ENCODE measurements at regions not wholly inside any gene's neighbourhood (a gene's known extent, or its start where the extent isn't known, plus 50 kb on each side); places are given as distances from the start of the nearest gene placed in this dataset.

DNA sequence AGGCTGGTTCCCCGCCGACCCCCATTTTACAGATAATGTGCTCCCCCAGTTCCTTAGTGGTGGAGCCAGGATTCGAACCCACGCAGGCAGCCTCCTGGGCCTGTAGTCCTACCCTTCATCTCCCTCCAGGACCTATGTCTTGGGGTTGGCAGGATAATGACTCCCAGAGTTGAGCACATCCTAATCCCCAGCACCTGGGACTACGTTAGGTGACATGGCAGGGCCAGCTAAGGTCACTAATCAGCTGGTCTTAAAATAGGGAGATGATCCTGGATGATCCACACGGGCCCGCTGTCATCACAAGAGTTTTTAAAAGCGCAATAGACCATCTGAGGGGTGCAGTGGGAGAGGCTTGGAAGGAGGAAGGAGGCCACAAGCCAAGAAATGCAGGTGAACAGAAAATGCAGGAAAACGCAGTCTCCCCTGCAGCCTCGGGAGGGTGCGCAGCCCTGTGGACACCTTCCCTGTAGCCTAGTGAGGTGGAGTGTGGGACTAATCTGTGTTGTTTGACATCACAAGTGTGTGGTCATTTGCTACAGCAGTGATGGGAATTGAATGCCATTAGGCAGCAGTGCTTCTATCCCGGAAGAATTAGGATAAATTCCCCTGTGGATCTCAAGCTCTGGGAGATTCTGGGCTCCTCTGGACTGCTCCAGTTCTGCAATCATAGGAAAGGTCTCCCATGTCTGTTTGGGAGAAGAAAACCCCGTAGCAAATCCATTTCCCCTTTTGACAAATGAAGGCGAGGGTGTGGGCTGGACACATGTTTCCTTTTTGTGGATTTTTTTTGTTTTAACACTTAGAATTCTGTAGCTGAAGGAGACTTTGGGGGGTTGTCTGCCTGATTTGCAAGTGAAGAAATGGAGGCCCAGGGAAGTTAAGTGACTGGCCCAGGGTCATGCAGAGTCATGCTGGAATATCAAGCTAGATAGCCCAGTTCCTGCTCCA is 297.7 kb downstream of the SEC14L1 start:
- H3K4me2 ChIP-seq (ENCODE audit: insufficient read depth, low read length, poor library complexity, severe bottlenecking) = no peak overlapping the region
- H3K23ac ChIP-seq (ENCODE audit: low read depth, low read length, poor library complexity) = no peak overlapping the region
- no peaks in the 10 kb centered on the region for H3K9me3 ChIP-seq (replicated peaks in 1 of 2; ENCODE audit: control insufficient read depth in 2 of 2, insufficient read depth in 1 of 2, low read depth in 1 of 2, low read length in 2 of 2)
- H4K8ac ChIP-seq (ENCODE audit: low read depth, low read length) = no peak overlapping the region
- WGBS, 2 donors (ENCODE audit: extremely low coverage in 2 of 2, insufficient read length in 2 of 2, insufficient replicate concordance in 1 of 2) = no CpG with 5 or more reads among the region's 14 CpGs
- peaks cover 29% of the 10 kb centered on the region for H3K79me1 ChIP-seq (ENCODE audit: low read depth, low read length)
- H2AFZ ChIP-seq (ENCODE audit: low read length) = no peak overlapping the region
- H3K4ac ChIP-seq (ENCODE audit: low read length) = no peak overlapping the region
- peaks cover 0 to 4% of the 10 kb centered on the region in 2 donors for H3K36me3 ChIP-seq (replicated peaks in 1 of 2; ENCODE audit: control insufficient read depth in 2 of 2, insufficient read depth in 2 of 2, low read length in 2 of 2)
- peaks cover 38 to 45% of the 10 kb centered on the region in 2 donors for H3K4me1 ChIP-seq (ENCODE audit: control insufficient read depth in 2 of 2, insufficient read depth in 1 of 2, low read depth in 1 of 2, low read length in 2 of 2)
- no peak overlapping the region for H2BK5ac ChIP-seq (ENCODE audit: low read length)
- no peak overlapping the region for H2BK12ac ChIP-seq (ENCODE audit: low read length)
- peak overlapping the region; percentile 41 for H2BK15ac ChIP-seq (ENCODE audit: low read length)
- H3K14ac ChIP-seq (ENCODE audit: low read length) = peak overlapping the region; percentile 9
- no peak overlapping the region for H3K4me3 ChIP-seq (ENCODE audit: low read length in 2 of 2)
- no peak overlapping the region for H3K9ac ChIP-seq (ENCODE audit: low read depth, low read length, poor library complexity)
- no peak for DNase-seq (ENCODE audit: low spot score)
- H3K27ac ChIP-seq (replicated peaks; ENCODE audit: low read length) = no peak overlapping the region
- H3K27me3 ChIP-seq (ENCODE audit: control insufficient read depth in 3 of 3, insufficient read depth in 3 of 3, low read depth in 1 of 3, low read length in 3 of 3) = no peaks in the 10 kb centered on the region
- peak overlapping the region; percentile 100 for H2AK5ac ChIP-seq (ENCODE audit: low read depth, low read length)
- no peak overlapping the region for H4K91ac ChIP-seq (ENCODE audit: low read depth, low read length, poor library complexity)
- H2BK120ac ChIP-seq (ENCODE audit: low read depth, low read length) = no peak overlapping the region
- peak overlapping the region; percentile 93 for H3K18ac ChIP-seq (ENCODE audit: low read length)

DNA sequence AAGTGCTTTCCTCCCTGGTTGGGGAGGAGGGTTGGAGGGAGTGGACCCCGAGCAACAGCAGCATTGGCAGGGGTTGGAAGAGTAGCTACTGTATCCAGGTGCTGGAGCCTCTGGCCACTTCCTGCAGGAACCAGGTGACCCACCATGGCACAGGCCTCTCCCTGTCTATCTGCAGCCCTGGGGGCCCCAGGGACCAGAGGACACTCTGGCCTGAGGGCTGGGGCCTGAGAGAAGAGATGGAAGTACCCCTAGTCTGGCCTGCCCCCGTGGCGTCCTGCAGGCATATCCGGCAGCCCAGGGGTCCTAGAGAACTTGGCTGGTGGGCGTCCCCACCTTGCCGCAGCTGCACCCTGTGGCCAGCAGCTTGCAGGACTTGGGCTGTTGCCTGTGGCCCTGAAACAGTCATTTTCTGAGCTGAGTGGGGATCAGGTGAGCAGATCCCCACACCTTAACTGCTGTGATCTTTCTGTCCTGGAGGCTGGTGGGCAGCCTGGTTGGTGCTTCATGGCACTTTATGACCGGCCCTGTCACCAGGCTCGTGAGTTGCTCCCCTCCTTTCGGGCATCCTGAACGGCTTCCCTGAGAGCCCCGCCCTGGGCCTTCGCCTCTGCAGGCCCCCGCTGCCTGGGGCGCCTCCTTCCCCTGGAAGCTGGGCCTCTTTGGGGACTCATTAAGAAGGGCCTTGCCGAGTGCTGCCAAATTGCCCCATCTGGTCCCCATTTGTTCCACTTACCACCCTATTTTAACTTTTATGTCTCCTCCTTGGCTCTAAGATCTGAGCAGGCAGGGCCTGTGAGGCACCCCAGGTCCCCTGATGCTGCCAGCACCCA is 298.6 kb downstream of the SEC14L1 start:
- H3K4me1 ChIP-seq (ENCODE audit: control insufficient read depth in 2 of 2, insufficient read depth in 1 of 2, low read depth in 1 of 2, low read length in 2 of 2) = peaks cover 30 to 42% of the 10 kb centered on the region in 2 donors
- no peak overlapping the region for H3K4ac ChIP-seq (ENCODE audit: low read length)
- no peak overlapping the region for H2AFZ ChIP-seq (ENCODE audit: low read length)
- no peak overlapping the region for H3K4me3 ChIP-seq (ENCODE audit: low read length in 2 of 2)
- no peaks in the 10 kb centered on the region for H3K27me3 ChIP-seq (ENCODE audit: control insufficient read depth in 3 of 3, insufficient read depth in 3 of 3, low read depth in 1 of 3, low read length in 3 of 3)
- H4K91ac ChIP-seq (ENCODE audit: low read depth, low read length, poor library complexity) = peak overlapping the region; percentile 76
- H3K27ac ChIP-seq (replicated peaks; ENCODE audit: low read length) = no peak overlapping the region
- H2BK120ac ChIP-seq (ENCODE audit: low read depth, low read length) = peak overlapping the region; percentile 32
- H3K9me3 ChIP-seq (replicated peaks in 1 of 2; ENCODE audit: control insufficient read depth in 2 of 2, insufficient read depth in 1 of 2, low read depth in 1 of 2, low read length in 2 of 2) = no peaks in the 10 kb centered on the region
- H3K4me2 ChIP-seq (ENCODE audit: insufficient read depth, low read length, poor library complexity, severe bottlenecking) = no peak overlapping the region
- H4K8ac ChIP-seq (ENCODE audit: low read depth, low read length) = no peak overlapping the region
- peaks cover 25% of the 10 kb centered on the region for H3K79me1 ChIP-seq (ENCODE audit: low read depth, low read length)
- no peak overlapping the region for H2AK5ac ChIP-seq (ENCODE audit: low read depth, low read length)
- no peak for DNase-seq (ENCODE audit: low spot score)
- H3K23ac ChIP-seq (ENCODE audit: low read depth, low read length, poor library complexity) = no peak overlapping the region
- no peak overlapping the region for H2BK5ac ChIP-seq (ENCODE audit: low read length)
- H2BK12ac ChIP-seq (ENCODE audit: low read length) = no peak overlapping the region
- no peak overlapping the region for H3K9ac ChIP-seq (ENCODE audit: low read depth, low read length, poor library complexity)
- peak overlapping the region; percentile 44 for H3K18ac ChIP-seq (ENCODE audit: low read length)
- no peak overlapping the region for H3K14ac ChIP-seq (ENCODE audit: low read length)
- no peak overlapping the region for H2BK15ac ChIP-seq (ENCODE audit: low read length)
- peaks cover 0 to 4% of the 10 kb centered on the region in 2 donors for H3K36me3 ChIP-seq (replicated peaks in 1 of 2; ENCODE audit: control insufficient read depth in 2 of 2, insufficient read depth in 2 of 2, low read length in 2 of 2)
- no CpG with 5 or more reads among the region's 15 CpGs for WGBS, 2 donors (ENCODE audit: extremely low coverage in 2 of 2, insufficient read length in 2 of 2, insufficient replicate concordance in 1 of 2)

DNA sequence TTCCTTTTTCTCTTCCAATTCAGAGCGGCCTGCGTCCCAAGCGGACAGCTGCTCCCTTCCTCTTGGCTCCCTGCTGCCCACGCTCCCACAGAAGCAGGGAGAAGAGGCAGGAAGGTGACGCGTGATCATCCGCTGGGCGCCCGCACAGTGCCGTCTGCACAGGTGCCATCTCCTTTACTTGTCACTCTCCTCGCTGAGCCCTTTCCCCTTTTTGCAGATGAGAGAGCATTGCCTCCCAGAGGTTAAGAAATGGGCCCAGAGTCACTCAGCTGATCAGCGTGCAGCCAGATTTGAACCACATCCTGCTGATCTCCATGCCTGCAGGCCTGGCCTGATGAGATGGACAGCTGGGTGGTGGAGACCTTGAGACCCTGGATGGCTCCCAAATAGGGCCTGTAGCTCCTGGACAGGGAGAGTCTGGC is 299.8 kb downstream of the SEC14L1 start:
- H3K27ac ChIP-seq (replicated peaks; ENCODE audit: low read length) = no peak overlapping the region

More for the DNA sequence above, 299.8 kb downstream of the SEC14L1 start:
- Histone ChIP-seq H2AFZ (ENCODE audit: low read length) (no peak overlapping the region), H3K14ac (ENCODE audit: low read length) (no peak overlapping the region), H4K91ac (ENCODE audit: low read depth, low read length, poor library complexity) (no peak overlapping the region), H3K4me1 (ENCODE audit: control insufficient read depth in 2 of 2, insufficient read depth in 1 of 2, low read depth in 1 of 2, low read length in 2 of 2) (peaks cover 22 to 35% of the 10 kb centered on the region in 2 donors), H3K4ac (ENCODE audit: low read length) (no peak overlapping the region), H3K4me3 (ENCODE audit: low read length in 2 of 2) (no peak overlapping the region), H3K18ac (ENCODE audit: low read length) (peak overlapping the region; percentile 32), H3K27me3 (ENCODE audit: control insufficient read depth in 3 of 3, insufficient read depth in 3 of 3, low read depth in 1 of 3, low read length in 3 of 3) (no peaks in the 10 kb centered on the region), H2BK5ac (ENCODE audit: low read length) (no peak overlapping the region), H2BK15ac (ENCODE audit: low read length) (no peak overlapping the region), H3K23ac (ENCODE audit: low read depth, low read length, poor library complexity) (no peak overlapping the region), H3K79me1 (ENCODE audit: low read depth, low read length) (peaks cover 21% of the 10 kb centered on the region), H3K4me2 (ENCODE audit: insufficient read depth, low read length, poor library complexity, severe bottlenecking) (no peak overlapping the region), H2BK120ac (ENCODE audit: low read depth, low read length) (no peak overlapping the region), H3K36me3 (replicated peaks in 1 of 2; ENCODE audit: control insufficient read depth in 2 of 2, insufficient read depth in 2 of 2, low read length in 2 of 2) (peaks cover 0 to 9% of the 10 kb centered on the region in 2 donors), H4K8ac (ENCODE audit: low read depth, low read length) (no peak overlapping the region), H3K9me3 (replicated peaks in 1 of 2; ENCODE audit: control insufficient read depth in 2 of 2, insufficient read depth in 1 of 2, low read depth in 1 of 2, low read length in 2 of 2) (no peaks in the 10 kb centered on the region), H2BK12ac (ENCODE audit: low read length) (no peak overlapping the region), H2AK5ac (ENCODE audit: low read depth, low read length) (peak overlapping the region; percentile 53), H3K9ac (ENCODE audit: low read depth, low read length, poor library complexity) (no peak overlapping the region)
- no peak for DNase-seq (ENCODE audit: low spot score)
- WGBS, 2 donors (ENCODE audit: extremely low coverage in 2 of 2, insufficient read length in 2 of 2, insufficient replicate concordance in 1 of 2) = no CpG with 5 or more reads among the region's 12 CpGs
